ENCODE measurements at regions not wholly inside any gene's neighbourhood (a gene's known extent, or its start where the extent isn't known, plus 50 kb on each side); places are given as distances from the start of the nearest gene placed in this dataset.

- Histone ChIP-seq H2BK120ac (replicated peaks; ENCODE audit: low read depth, low read length) (no peak overlapping the region), H3K27me3 (replicated peaks in 1 of 4; ENCODE audit: control insufficient read depth in 3 of 4, extremely low read depth in 1 of 4, insufficient read depth in 3 of 4, low read length in 3 of 4) (no peaks in the 10 kb centered on the region), H3K79me2 (ENCODE audit: control insufficient read depth in 1 of 2, insufficient read depth in 2 of 2, low read length in 2 of 2) (no peaks in the 10 kb centered on the region), H3K23me2 (ENCODE audit: low read depth, low read length) (no peaks in the 10 kb centered on the region), H3K14ac (ENCODE audit: insufficient read length) (no peak overlapping the region), H2BK12ac (ENCODE audit: low read depth, low read length) (no peak overlapping the region), H3K18ac (ENCODE audit: extremely low read depth, low read length) (no peak overlapping the region), H4K20me1 (replicated peaks in 1 of 2; ENCODE audit: control insufficient read depth in 1 of 2, insufficient read depth in 2 of 2, low read length in 2 of 2) (no peaks in the 10 kb centered on the region), H2AK5ac (ENCODE audit: low read depth, low read length) (no peak overlapping the region), H3K4me3 (ENCODE audit: extremely low read depth in 1 of 4, insufficient read depth in 2 of 4, low read depth in 3 of 4, low read length in 4 of 4) (no peak overlapping the region), H2BK15ac (ENCODE audit: low read length) (no peak overlapping the region), H3K4me1 (replicated peaks in 1 of 4; ENCODE audit: control insufficient read depth in 3 of 4, insufficient read depth in 4 of 4, low read length in 3 of 4) (no peaks in the 10 kb centered on the region), H2BK20ac (ENCODE audit: low read length) (no peak overlapping the region), H4K8ac (ENCODE audit: extremely low read depth, insufficient read depth, low read length) (no peak overlapping the region), H2AFZ (ENCODE audit: low read length) (no peak overlapping the region), H3K4me2 (ENCODE audit: insufficient read depth in 1 of 2, low read depth in 2 of 2, low read length in 2 of 2) (no peak overlapping the region), H3K9me3 (ENCODE audit: insufficient read depth in 2 of 2, low read depth in 1 of 2, low read length in 1 of 2) (no peaks in the 10 kb centered on the region), H3K9ac (replicated peaks in 1 of 4; ENCODE audit: extremely low read depth in 1 of 4, low read depth in 3 of 4, low read length in 3 of 4) (no peak overlapping the region), H3K4ac (replicated peaks; ENCODE audit: insufficient read length, low read depth, low read length) (no peak overlapping the region), H3K56ac (replicated peaks; ENCODE audit: insufficient read length, low read depth, low read length) (no peak overlapping the region), H3K27ac (ENCODE audit: low read depth, low read length) (no peak overlapping the region), H3K79me1 (ENCODE audit: low read depth, low read length) (no peaks in the 10 kb centered on the region), H4K91ac (replicated peaks; ENCODE audit: insufficient read length, low read length) (no peak overlapping the region), H3K36me3 (ENCODE audit: control insufficient read depth in 2 of 4, insufficient read depth in 4 of 4, low read length in 3 of 4) (no peaks in the 10 kb centered on the region), H3K23ac (ENCODE audit: insufficient read length) (no peak overlapping the region), H4K5ac (ENCODE audit: insufficient read length, low read depth, low read length) (no peak overlapping the region), H2BK5ac (ENCODE audit: low read depth, low read length) (no peak overlapping the region)
- TF ChIP-seq SIRT6 (IDR thresholded peaks at IDR 0.05; ENCODE audit: low read length) (no peak), MAX (IDR thresholded peaks at IDR 0.05) (no peak), TEAD4 (IDR thresholded peaks at IDR 0.05; ENCODE audit: low read depth, low read length) (no peak), ZNF274 (IDR thresholded peaks at IDR 0.05; ENCODE audit: borderline replicate concordance, extremely low read depth, low read length) (no peak), TBP (IDR thresholded peaks at IDR 0.05; ENCODE audit: low read depth, low read length) (no peak), BRCA1 (IDR thresholded peaks at IDR 0.05; ENCODE audit: low read depth, low read length) (no peak)
- no peak for FAIRE-seq
- WGBS, 2 experiments (ENCODE audit: extremely low coverage in 1 of 2, insufficient coverage in 1 of 2, insufficient read length in 1 of 2, insufficient replicate concordance in 2 of 2, low coverage in 1 of 2, low lambda C conversion rate in 2 of 2, missing lambda C conversion rate in 1 of 2), result 100% methylated on average over 2 of the region's 2 CpGs; no CpG with 5 or more reads in 1 of the 2 experiments
- POLR2A ChIA-PET (ENCODE audit: partially characterized antibody), result interaction anchor here (0.7 kb wide), 1 partner anchor 294 kb away, joined by 3 read pairs; no protein-coding TSS in a partner anchor
- CTCF ChIA-PET (ENCODE audit: partially characterized antibody), result interaction anchor here (0.8 to 1.0 kb wide), 2 partner anchors 10 to 123 kb away, joined by 3 read pairs; no protein-coding TSS in a partner anchor
- DNase-seq (ENCODE audit: low read depth in 1 of 2, low spot score in 2 of 2), result no peak
Measured at GRCh38 chr2:106041150-106041549, 153.0 kb downstream of the UXS1 start.

Data from H1 (cell line).